UCSD-AML1 (cell line): ENCODE measurements at regions not wholly inside any gene's neighbourhood (a gene's known extent, or its start where the extent isn't known, plus 50 kb on each side); places are given as distances from the start of the nearest gene placed in this dataset.

Source experiments
- DNase-seq: peaks from one replicate; lab custom pipeline; 2025; ENCODE audit not compliant: unreplicated experiment; lab: John Stamatoyannopoulos, UW

GRCh38 chr2:206212673-206213513 lies 53.2 kb downstream of the EEF1B2 start:
- no peak for DNase-seq

GRCh38 chr2:206213514-206213845 lies 53.8 kb downstream of the EEF1B2 start:
- no peak for DNase-seq

- no peak for DNase-seq
Observed at GRCh38 chr2:206217166-206217565, 57.3 kb upstream of the ZDBF2 start.

- peak; percentile 9 for DNase-seq
Observed at GRCh38 chr2:206217743-206218142, 56.7 kb upstream of the ZDBF2 start.

GRCh38 chr2:206218156-206218555 lies 56.3 kb upstream of the ZDBF2 start:
- DNase-seq: no peak

GRCh38 chr2:206218796-206219499 lies 55.5 kb upstream of the ZDBF2 start:
- DNase-seq: no peak

GRCh38 chr2:206219957-206220356 lies 54.5 kb upstream of the ZDBF2 start:
- DNase-seq: no peak

- DNase-seq: no peak
Observed at GRCh38 chr2:206220997-206221396, 53.5 kb upstream of the ZDBF2 start.
